ENCODE measurements at regions not wholly inside any gene's neighbourhood (a gene's known extent, or its start where the extent isn't known, plus 50 kb on each side); places are given as distances from the start of the nearest gene placed in this dataset.

- Histone ChIP-seq H3K27ac (ENCODE audit: low read depth, low read length) (peak overlapping the region; percentile 73), H3K9me3 (ENCODE audit: low read depth, low read length) (no peaks in the 10 kb centered on the region), H3K4me1 (ENCODE audit: insufficient read depth, low read length) (peaks cover 46% of the 10 kb centered on the region), H4K20me1 (ENCODE audit: insufficient read depth, low read length) (no peaks in the 10 kb centered on the region), H3K27me3 (ENCODE audit: insufficient read depth, low read length) (no peaks in the 10 kb centered on the region), H2AFZ (ENCODE audit: low read length) (no peak overlapping the region), H3K79me2 (ENCODE audit: insufficient read depth, low read length) (no peaks in the 10 kb centered on the region), H3K36me3 (ENCODE audit: insufficient read depth, low read length) (no peaks in the 10 kb centered on the region), H3K4me3 (ENCODE audit: insufficient read depth, low read length) (no peak overlapping the region), H3K4me2 (ENCODE audit: insufficient read depth, low read length) (no peak overlapping the region)
- no peak for TF ChIP-seq CTCF (IDR thresholded peaks at IDR 0.05; ENCODE audit: extremely low read depth, low read depth, low read length)
- DNase-seq (ENCODE audit: insufficient read length, low spot score, missing footprints) = no peak
Observed at GRCh38 chr2:133840761-133841160, 272.5 kb upstream of the NCKAP5 start.

- H2AFZ ChIP-seq (ENCODE audit: low read length) = peak overlapping the region; percentile 63
- DNase-seq (ENCODE audit: insufficient read length, low spot score, missing footprints) = peak; percentile 97
- H3K4me1 ChIP-seq (ENCODE audit: insufficient read depth, low read length) = peaks cover 41% of the 10 kb centered on the region
- H3K27ac ChIP-seq (ENCODE audit: low read depth, low read length) = peak overlapping the region; percentile 73
- no peak for TF ChIP-seq CTCF (IDR thresholded peaks at IDR 0.05; ENCODE audit: extremely low read depth, low read depth, low read length)
- no peaks in the 10 kb centered on the region for H3K79me2 ChIP-seq (ENCODE audit: insufficient read depth, low read length)
- H3K4me2 ChIP-seq (ENCODE audit: insufficient read depth, low read length) = peak overlapping the region; percentile 46
- H3K4me3 ChIP-seq (ENCODE audit: insufficient read depth, low read length) = no peak overlapping the region
- H4K20me1 ChIP-seq (ENCODE audit: insufficient read depth, low read length) = no peaks in the 10 kb centered on the region
- no peaks in the 10 kb centered on the region for H3K27me3 ChIP-seq (ENCODE audit: insufficient read depth, low read length)
- no peaks in the 10 kb centered on the region for H3K36me3 ChIP-seq (ENCODE audit: insufficient read depth, low read length)
- H3K9me3 ChIP-seq (ENCODE audit: low read depth, low read length) = no peaks in the 10 kb centered on the region
Observed at GRCh38 chr2:133841900-133842299, 273.6 kb upstream of the NCKAP5 start.

- H3K27me3 ChIP-seq (ENCODE audit: insufficient read depth, low read length) = no peaks in the 10 kb centered on the region
- H3K79me2 ChIP-seq (ENCODE audit: insufficient read depth, low read length) = no peaks in the 10 kb centered on the region
- DNase-seq (ENCODE audit: insufficient read length, low spot score, missing footprints) = no peak
- H3K9me3 ChIP-seq (ENCODE audit: low read depth, low read length) = no peaks in the 10 kb centered on the region
- H2AFZ ChIP-seq (ENCODE audit: low read length) = no peak overlapping the region
- no peak overlapping the region for H3K4me2 ChIP-seq (ENCODE audit: insufficient read depth, low read length)
- no peaks in the 10 kb centered on the region for H3K36me3 ChIP-seq (ENCODE audit: insufficient read depth, low read length)
- no peak overlapping the region for H3K4me3 ChIP-seq (ENCODE audit: insufficient read depth, low read length)
- peak overlapping the region; percentile 73 for H3K27ac ChIP-seq (ENCODE audit: low read depth, low read length)
- H4K20me1 ChIP-seq (ENCODE audit: insufficient read depth, low read length) = no peaks in the 10 kb centered on the region
- H3K4me1 ChIP-seq (ENCODE audit: insufficient read depth, low read length) = peaks cover 35% of the 10 kb centered on the region
- TF ChIP-seq CTCF (IDR thresholded peaks at IDR 0.05; ENCODE audit: extremely low read depth, low read depth, low read length) = no peak
Observed at GRCh38 chr2:133842446-133842845, 274.2 kb upstream of the NCKAP5 start.

GRCh38 chr2:133843091-133843490 is 274.8 kb upstream of the NCKAP5 start:
- no peak for TF ChIP-seq CTCF (IDR thresholded peaks at IDR 0.05; ENCODE audit: extremely low read depth, low read depth, low read length)
- Histone ChIP-seq H3K9me3 (ENCODE audit: low read depth, low read length) (no peaks in the 10 kb centered on the region), H3K4me2 (ENCODE audit: insufficient read depth, low read length) (no peak overlapping the region), H2AFZ (ENCODE audit: low read length) (no peak overlapping the region), H3K4me1 (ENCODE audit: insufficient read depth, low read length) (peaks cover 29% of the 10 kb centered on the region), H3K79me2 (ENCODE audit: insufficient read depth, low read length) (no peaks in the 10 kb centered on the region), H3K4me3 (ENCODE audit: insufficient read depth, low read length) (no peak overlapping the region), H3K27me3 (ENCODE audit: insufficient read depth, low read length) (no peaks in the 10 kb centered on the region), H4K20me1 (ENCODE audit: insufficient read depth, low read length) (no peaks in the 10 kb centered on the region), H3K27ac (ENCODE audit: low read depth, low read length) (peak overlapping the region; percentile 73), H3K36me3 (ENCODE audit: insufficient read depth, low read length) (no peaks in the 10 kb centered on the region)
- DNase-seq (ENCODE audit: insufficient read length, low spot score, missing footprints) = no peak
